Trophoblast cell (in vitro differentiated cells and primary cell): ENCODE measurements at regions not wholly inside any gene's neighbourhood (a gene's known extent, or its start where the extent isn't known, plus 50 kb on each side); places are given as distances from the start of the nearest gene placed in this dataset.

Source experiments
- DNase-seq, 2 donors: peaks; one replicate each; pipeline ENCODE4 v3.0.0-alpha.2; 2016
- H2AFZ ChIP-seq: 2 replicates; pipeline ENCODE4 v1.6.1; 2013; ENCODE audit warnings: low read length, moderate library complexity, mild to moderate bottlenecking; ENCODE audit not compliant: insufficient read depth, poor library complexity
- H2AK5ac ChIP-seq: 2 replicates; pipeline ENCODE4 v1.6.1; 2013; ENCODE audit warnings: mild to moderate bottlenecking, low read length
- H2BK120ac ChIP-seq: 2 replicates; pipeline ENCODE4 v1.6.1; 2013; ENCODE audit warnings: low read length, mild to moderate bottlenecking, moderate library complexity; ENCODE audit not compliant: insufficient read depth, poor library complexity
- H2BK12ac ChIP-seq: 2 replicates; pipeline ENCODE4 v1.6.1; 2013; ENCODE audit warnings: mild to moderate bottlenecking, low read length, moderate library complexity
- H2BK5ac ChIP-seq: 2 replicates; pipeline ENCODE4 v1.6.1; 2013; ENCODE audit warnings: low read length, low read depth, moderate library complexity, mild to moderate bottlenecking; ENCODE audit not compliant: poor library complexity
- H3K14ac ChIP-seq: 2 replicates; pipeline ENCODE4 v1.6.1; 2013; ENCODE audit warnings: mild to moderate bottlenecking, low read length
- H3K18ac ChIP-seq: 2 replicates; pipeline ENCODE4 v1.6.1; 2013; ENCODE audit warnings: mild to moderate bottlenecking, low read length
- H3K23ac ChIP-seq: 2 replicates; pipeline ENCODE4 v1.6.1; 2013; ENCODE audit warnings: low read length
- H3K27ac ChIP-seq: 2 replicates; pipeline ENCODE4 v1.5.1; 2013; ENCODE audit warnings: low read depth, mild to moderate bottlenecking, inconsistent platforms, low read length, moderate library complexity
- H3K27me3 ChIP-seq: 2 replicates; pipeline ENCODE4 v1.6.1; 2013; ENCODE audit warnings: inconsistent platforms, mild to moderate bottlenecking, low read length, moderate library complexity; ENCODE audit not compliant: insufficient read depth
- H3K36me3 ChIP-seq, 2 experiments: 1 replicate in 1 of 2; 2 replicates in 1 of 2; pipeline ENCODE4 v1.6.1; 2013; ENCODE audit warnings: low read length in 2 of 2, mild to moderate bottlenecking in 2 of 2, moderate library complexity in 1 of 2; ENCODE audit not compliant: insufficient read depth in 2 of 2, control insufficient read depth in 1 of 2
- H3K4ac ChIP-seq: 2 replicates; pipeline ENCODE4 v1.6.1; 2013; ENCODE audit warnings: low read depth, mild to moderate bottlenecking, low read length, moderate library complexity
- H3K4me1 ChIP-seq, 2 experiments: 1 replicate in 1 of 2; 2 replicates in 1 of 2; pipeline ENCODE4 v1.6.1; 2013; ENCODE audit warnings: low read length in 2 of 2, mild to moderate bottlenecking in 2 of 2, moderate library complexity in 1 of 2; ENCODE audit not compliant: insufficient read depth in 2 of 2, control insufficient read depth in 1 of 2
- H3K4me2 ChIP-seq: 2 replicates; pipeline ENCODE4 v1.6.1; 2013; ENCODE audit warnings: inconsistent platforms, mild to moderate bottlenecking, low read length, moderate library complexity
- H3K4me3 ChIP-seq: 2 replicates; pipeline ENCODE4 v1.5.1; 2013; ENCODE audit warnings: mild to moderate bottlenecking, low read depth, low read length, inconsistent platforms
- H3K79me1 ChIP-seq: one replicate; pipeline ENCODE4 v1.6.1; 2013; ENCODE audit warnings: low read length
- H3K79me2 ChIP-seq: 2 replicates; pipeline ENCODE4 v1.6.1; 2013; ENCODE audit warnings: low read length, mild to moderate bottlenecking; ENCODE audit not compliant: control insufficient read depth, insufficient read depth, poor library complexity
- H3K9ac ChIP-seq: 2 replicates; pipeline ENCODE4 v1.6.1; 2013; ENCODE audit warnings: mild to moderate bottlenecking, low read length
- H3K9me3 ChIP-seq: 2 replicates; pipeline ENCODE4 v1.6.1; 2013; ENCODE audit warnings: low read depth, mild to moderate bottlenecking, control low read depth, inconsistent platforms, low read length; ENCODE audit not compliant: insufficient read depth
- H4K12ac ChIP-seq: 2 replicates; pipeline ENCODE4 v1.6.1; 2013; ENCODE audit warnings: low read depth, mild to moderate bottlenecking, low read length, moderate library complexity
- H4K8ac ChIP-seq: 2 replicates; pipeline ENCODE4 v1.6.1; 2013; ENCODE audit warnings: low read depth, mild to moderate bottlenecking, low read length, moderate library complexity
- H4K91ac ChIP-seq: one replicate; pipeline ENCODE4 v1.6.1; 2013; ENCODE audit warnings: low read depth, mild to moderate bottlenecking, low read length, moderate library complexity
- WGBS: extraction: QIAGEN DNeasy Blood & Tissue Kit; methylation state at CpG from one replicate; pipeline ENCODE4 v1.1.7; 2013; ENCODE audit warnings: missing lambda C conversion rate; ENCODE audit not compliant: insufficient read length, insufficient coverage; ENCODE audit errors: extremely low coverage; 5-methylcytosine and 5-hydroxymethylcytosine counted together

DNA sequence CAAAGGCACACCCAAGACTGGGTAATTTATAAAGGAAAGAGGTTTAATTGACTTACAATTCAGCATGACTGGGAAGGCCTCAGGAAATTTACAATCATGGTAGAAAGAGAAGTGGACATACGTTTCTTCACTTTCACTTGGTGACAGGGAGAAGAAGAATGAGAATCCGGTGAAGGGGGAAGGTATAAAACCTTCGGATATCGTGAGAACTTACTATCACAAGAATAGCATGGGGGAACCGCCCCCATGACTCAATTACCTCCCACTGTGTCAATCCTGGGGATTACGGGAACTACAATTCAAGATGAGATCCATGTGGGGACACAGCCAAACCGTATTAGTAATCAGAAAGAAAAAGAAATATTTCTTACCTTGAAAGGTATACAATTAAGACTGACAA lies 782.9 kb upstream of the HS3ST1 start:
- H2BK5ac ChIP-seq = no peak overlapping the region
- H3K9ac ChIP-seq = no peak overlapping the region
- no peak overlapping the region for H3K4me2 ChIP-seq
- no CpG with 5 or more reads among the region's 7 CpGs for WGBS
- no peak overlapping the region for H2BK120ac ChIP-seq
- no peak overlapping the region for H3K4ac ChIP-seq
- H4K91ac ChIP-seq = no peak overlapping the region
- no peak overlapping the region for H3K18ac ChIP-seq
- H4K12ac ChIP-seq = no peak overlapping the region
- no peak overlapping the region for H2AK5ac ChIP-seq
- no peaks in the 10 kb centered on the region for H3K27me3 ChIP-seq
- H3K79me1 ChIP-seq = no peaks in the 10 kb centered on the region
- H3K79me2 ChIP-seq = no peaks in the 10 kb centered on the region
- no peak overlapping the region for H3K23ac ChIP-seq
- no peaks in the 10 kb centered on the region for H3K4me1 ChIP-seq
- no peak overlapping the region for H2BK12ac ChIP-seq
- no peak overlapping the region for H3K14ac ChIP-seq
- H3K4me3 ChIP-seq = no peak overlapping the region
- no peaks in the 10 kb centered on the region for H3K9me3 ChIP-seq
- no peak for DNase-seq
- no peak overlapping the region for H2AFZ ChIP-seq
- H4K8ac ChIP-seq = no peak overlapping the region
- H3K36me3 ChIP-seq = no peaks in the 10 kb centered on the region
- no peak overlapping the region for H3K27ac ChIP-seq

DNA sequence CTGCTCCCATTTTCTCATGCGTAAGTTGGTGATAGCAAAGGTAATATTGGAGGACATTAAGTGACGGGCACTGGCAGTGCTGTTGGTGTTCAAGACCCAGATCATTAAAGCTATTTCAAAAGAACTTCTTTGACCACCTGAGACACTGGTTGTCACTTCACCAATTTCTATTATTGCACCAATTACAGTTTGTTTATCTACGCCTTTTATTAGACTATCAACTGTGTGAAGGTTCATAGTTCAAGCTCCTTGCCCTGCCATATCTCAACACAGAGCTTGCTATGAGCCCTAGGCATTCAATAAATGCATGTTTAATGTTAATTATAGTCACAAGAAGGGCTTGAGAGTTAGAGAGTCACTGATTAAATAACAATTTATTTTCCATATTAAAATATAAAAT lies 778.7 kb upstream of the HS3ST1 start:
- H3K4me1 ChIP-seq = no peaks in the 10 kb centered on the region
- H3K4ac ChIP-seq = no peak overlapping the region
- H2AK5ac ChIP-seq = no peak overlapping the region
- H3K4me2 ChIP-seq = no peak overlapping the region
- no peak overlapping the region for H4K12ac ChIP-seq
- H2AFZ ChIP-seq = no peak overlapping the region
- no peak overlapping the region for H2BK120ac ChIP-seq
- no peaks in the 10 kb centered on the region for H3K79me1 ChIP-seq
- no peaks in the 10 kb centered on the region for H3K9me3 ChIP-seq
- WGBS = no CpG with 5 or more reads among the region's 3 CpGs
- no peak for DNase-seq
- H3K36me3 ChIP-seq = no peaks in the 10 kb centered on the region
- H3K9ac ChIP-seq = no peak overlapping the region
- no peaks in the 10 kb centered on the region for H3K79me2 ChIP-seq
- no peak overlapping the region for H4K91ac ChIP-seq
- H4K8ac ChIP-seq = no peak overlapping the region
- no peak overlapping the region for H2BK12ac ChIP-seq
- no peak overlapping the region for H2BK5ac ChIP-seq
- H3K4me3 ChIP-seq = no peak overlapping the region
- H3K23ac ChIP-seq = no peak overlapping the region
- H3K18ac ChIP-seq = no peak overlapping the region
- H3K14ac ChIP-seq = no peak overlapping the region
- no peaks in the 10 kb centered on the region for H3K27me3 ChIP-seq
- H3K27ac ChIP-seq = no peak overlapping the region

DNA sequence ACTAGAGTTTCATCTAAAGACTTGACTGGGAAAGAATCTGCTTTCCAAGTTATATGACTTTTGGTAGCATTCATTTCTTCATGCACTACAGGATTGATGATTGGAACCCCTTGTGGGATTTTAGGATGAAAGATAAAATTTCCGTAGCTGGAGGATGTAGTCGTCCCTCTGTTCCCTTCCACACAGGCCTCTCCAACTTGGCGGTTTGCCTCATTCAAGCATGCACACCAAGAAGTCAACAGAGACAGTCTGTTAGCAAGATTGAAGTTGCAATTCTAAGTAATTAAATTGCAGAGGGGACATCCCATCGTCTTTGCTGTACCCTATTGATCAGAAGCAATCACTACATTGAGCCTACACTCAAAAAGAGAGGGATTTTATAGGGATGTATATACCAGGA lies 777.4 kb upstream of the HS3ST1 start:
- Histone ChIP-seq H3K36me3 (no peaks in the 10 kb centered on the region), H3K9ac (no peak overlapping the region), H3K4ac (no peak overlapping the region), H4K8ac (no peak overlapping the region), H2BK120ac (no peak overlapping the region), H3K79me1 (no peaks in the 10 kb centered on the region), H4K12ac (no peak overlapping the region), H3K27me3 (no peaks in the 10 kb centered on the region), H3K14ac (no peak overlapping the region), H3K18ac (no peak overlapping the region), H3K79me2 (no peaks in the 10 kb centered on the region), H2AK5ac (no peak overlapping the region), H2BK12ac (no peak overlapping the region), H3K4me2 (no peak overlapping the region), H4K91ac (no peak overlapping the region), H3K27ac (no peak overlapping the region), H3K4me1 (no peaks in the 10 kb centered on the region), H2BK5ac (no peak overlapping the region), H2AFZ (no peak overlapping the region), H3K9me3 (no peaks in the 10 kb centered on the region), H3K23ac (no peak overlapping the region), H3K4me3 (no peak overlapping the region)
- WGBS = no CpG with 5 or more reads among the region's 4 CpGs
- no peak for DNase-seq

DNA sequence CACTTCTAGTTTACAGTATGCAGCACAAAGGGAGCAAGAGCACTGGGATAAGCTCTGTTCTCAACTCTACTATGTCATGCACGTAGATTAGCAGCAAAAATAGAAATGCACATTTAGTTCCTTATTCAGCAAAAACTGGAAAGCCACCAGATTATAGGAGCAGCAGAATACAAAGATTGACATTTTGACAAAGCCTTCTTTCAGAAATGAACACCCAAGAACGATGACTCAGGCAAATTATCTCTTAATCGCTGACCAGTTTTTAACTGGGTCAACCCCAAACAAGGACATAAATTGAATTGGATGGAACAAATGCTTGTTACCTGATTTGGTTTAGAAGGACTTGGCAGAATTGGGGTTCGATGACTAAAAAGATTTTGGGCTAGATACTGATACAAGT lies 775.3 kb upstream of the HS3ST1 start:
- Histone ChIP-seq H3K23ac (no peak overlapping the region), H3K9me3 (no peaks in the 10 kb centered on the region), H3K4me2 (no peak overlapping the region), H2BK120ac (no peak overlapping the region), H3K27me3 (no peaks in the 10 kb centered on the region), H3K36me3 (no peaks in the 10 kb centered on the region), H3K79me1 (no peaks in the 10 kb centered on the region), H3K9ac (no peak overlapping the region), H3K4me3 (no peak overlapping the region), H2AK5ac (no peak overlapping the region), H2AFZ (no peak overlapping the region), H3K4me1 (no peaks in the 10 kb centered on the region), H3K14ac (no peak overlapping the region), H3K18ac (no peak overlapping the region), H4K12ac (no peak overlapping the region), H2BK5ac (no peak overlapping the region), H2BK12ac (no peak overlapping the region), H4K8ac (no peak overlapping the region), H3K79me2 (no peaks in the 10 kb centered on the region), H4K91ac (no peak overlapping the region), H3K4ac (no peak overlapping the region), H3K27ac (no peak overlapping the region)
- WGBS = no CpG with 5 or more reads among the region's 4 CpGs
- no peak for DNase-seq
